ENCODE measurements at regions not wholly inside any gene's neighbourhood (a gene's known extent, or its start where the extent isn't known, plus 50 kb on each side); places are given as distances from the start of the nearest gene placed in this dataset.

DNA sequence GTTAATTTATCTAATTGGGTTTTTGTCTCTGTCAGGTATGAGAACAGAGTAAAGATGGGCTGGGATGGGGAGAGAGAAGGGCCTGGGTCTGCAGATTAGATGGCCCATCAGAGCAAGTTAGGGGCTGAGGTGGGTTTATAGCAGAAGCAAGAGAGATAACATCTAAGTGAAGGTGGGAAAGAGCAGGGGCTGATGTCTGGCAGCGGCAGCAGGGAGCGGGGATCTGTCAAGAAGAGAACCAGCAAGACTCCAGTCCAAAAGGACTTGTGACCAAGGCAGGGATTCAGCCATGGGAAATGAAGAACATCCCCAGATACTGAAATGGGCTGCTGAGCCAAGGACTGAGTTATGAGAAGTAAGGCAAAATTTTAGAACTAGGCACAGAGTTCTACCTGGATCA is 320.6 kb upstream of the TBL1XR1 start:
- TF ChIP-seq, protein P1, sequence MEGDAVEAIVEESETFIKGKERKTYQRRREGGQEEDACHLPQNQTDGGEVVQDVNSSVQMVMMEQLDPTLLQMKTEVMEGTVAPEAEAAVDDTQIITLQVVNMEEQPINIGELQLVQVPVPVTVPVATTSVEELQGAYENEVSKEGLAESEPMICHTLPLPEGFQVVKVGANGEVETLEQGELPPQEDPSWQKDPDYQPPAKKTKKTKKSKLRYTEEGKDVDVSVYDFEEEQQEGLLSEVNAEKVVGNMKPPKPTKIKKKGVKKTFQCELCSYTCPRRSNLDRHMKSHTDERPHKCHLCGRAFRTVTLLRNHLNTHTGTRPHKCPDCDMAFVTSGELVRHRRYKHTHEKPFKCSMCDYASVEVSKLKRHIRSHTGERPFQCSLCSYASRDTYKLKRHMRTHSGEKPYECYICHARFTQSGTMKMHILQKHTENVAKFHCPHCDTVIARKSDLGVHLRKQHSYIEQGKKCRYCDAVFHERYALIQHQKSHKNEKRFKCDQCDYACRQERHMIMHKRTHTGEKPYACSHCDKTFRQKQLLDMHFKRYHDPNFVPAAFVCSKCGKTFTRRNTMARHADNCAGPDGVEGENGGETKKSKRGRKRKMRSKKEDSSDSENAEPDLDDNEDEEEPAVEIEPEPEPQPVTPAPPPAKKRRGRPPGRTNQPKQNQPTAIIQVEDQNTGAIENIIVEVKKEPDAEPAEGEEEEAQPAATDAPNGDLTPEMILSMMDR (conservative IDR thresholded peaks at IDR 0.05; ENCODE audit: low read depth, low read length) = no peak
- TF ChIP-seq EZH2 (IDR thresholded peaks at IDR 0.05; ENCODE audit: borderline replicate concordance, low read depth, low read length, poor library complexity, severe bottlenecking) = no peak

Data from A673 (cell line).